SH-SY5Y (cell line): ENCODE measurements at regions not wholly inside any gene's neighbourhood (a gene's known extent, or its start where the extent isn't known, plus 50 kb on each side); places are given as distances from the start of the nearest gene placed in this dataset.

Experiments
- GATA2 ChIP-seq: IDR thresholded peaks from 2 replicates; pipeline ENCODE4 v1.6.1; 2011; ENCODE audit warnings: mild to moderate bottlenecking, low read depth, low read length
- GATA3 ChIP-seq: IDR thresholded peaks from 2 replicates; pipeline ENCODE4 v1.6.1; 2011; ENCODE audit warnings: low read depth, mild to moderate bottlenecking, low read length, moderate library complexity

- TF ChIP-seq GATA2 (no peak), GATA3 (no peak)
These were observed 241.4 kb downstream of the TOMM20 start for GRCh38 chr1:234887016-234887900.
